ENCODE measurements at regions not wholly inside any gene's neighbourhood (a gene's known extent, or its start where the extent isn't known, plus 50 kb on each side); places are given as distances from the start of the nearest gene placed in this dataset.

DNA sequence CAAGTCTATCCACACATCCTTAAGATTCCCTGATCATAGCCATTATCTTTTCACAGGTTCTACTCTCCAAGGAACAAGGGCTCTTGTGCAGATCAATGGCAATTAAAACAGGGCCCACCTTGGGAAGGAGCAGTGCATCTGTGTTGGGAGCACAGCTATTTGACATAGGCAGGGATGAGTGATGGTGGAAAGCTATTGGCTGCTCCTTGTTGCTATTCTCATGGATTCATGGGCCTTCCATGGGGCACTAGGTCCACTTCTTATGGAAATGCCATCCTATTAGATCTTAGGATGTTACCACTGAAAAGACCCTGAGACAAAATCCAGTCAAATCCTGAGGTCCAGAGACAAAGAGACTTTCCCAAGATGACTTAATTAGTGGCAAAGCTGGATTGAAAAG is 148.6 kb upstream of the MTNR1B start (continued):
- TF ChIP-seq CHD7 (IDR thresholded peaks at IDR 0.05; ENCODE audit: insufficient replicate concordance, low read length), result no peak
- no peak for TF ChIP-seq EGR1 (IDR thresholded peaks at IDR 0.05; ENCODE audit: borderline replicate concordance, low read depth, low read length)
- no peak for TF ChIP-seq BRCA1 (IDR thresholded peaks at IDR 0.05; ENCODE audit: low read depth, low read length)
- no peak for TF ChIP-seq YY1 (IDR thresholded peaks at IDR 0.05; ENCODE audit: low read depth, low read length)
- TF ChIP-seq SP4 (IDR thresholded peaks at IDR 0.05; ENCODE audit: low read length), result no peak
- TF ChIP-seq, protein P1, sequence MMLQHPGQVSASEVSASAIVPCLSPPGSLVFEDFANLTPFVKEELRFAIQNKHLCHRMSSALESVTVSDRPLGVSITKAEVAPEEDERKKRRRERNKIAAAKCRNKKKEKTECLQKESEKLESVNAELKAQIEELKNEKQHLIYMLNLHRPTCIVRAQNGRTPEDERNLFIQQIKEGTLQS (IDR thresholded peaks at IDR 0.05; ENCODE audit: insufficient read depth, low read depth, low read length), result no peak
